GM19328 (cell line): ENCODE measurements at regions not wholly inside any gene's neighbourhood (a gene's known extent, or its start where the extent isn't known, plus 50 kb on each side); places are given as distances from the start of the nearest gene placed in this dataset.
"Not testable (repeated sequence)": the region's sequence is repeated elsewhere in the genome, so short reads cannot be mapped to it uniquely, and the experiment has no call there.

Source experiments
- ATAC-seq: cut with Tn5 transposase; IDR thresholded peaks from one replicate; pipeline ENCODE4 v1.9.1; 2021; ENCODE audit warnings: mild to moderate bottlenecking, moderate library complexity; ENCODE audit not compliant: unreplicated experiment

- no peak for ATAC-seq
Measured at GRCh38 chr20:12786276-12786675, 222.5 kb upstream of the SPTLC3 start.

- no peak for ATAC-seq
Measured at GRCh38 chr20:12788632-12789299, 220.0 kb upstream of the SPTLC3 start.

GRCh38 chr20:12790859-12791258, 217.9 kb upstream of the SPTLC3 start:
- no peak for ATAC-seq

- no peak for ATAC-seq
Measured at GRCh38 chr20:12798286-12798685, 210.5 kb upstream of the SPTLC3 start.

GRCh38 chr20:12808006-12808567, 200.7 kb upstream of the SPTLC3 start:
- ATAC-seq, result no peak

GRCh38 chr20:12815231-12815768, 193.5 kb upstream of the SPTLC3 start:
- no peak for ATAC-seq

GRCh38 chr20:12815778-12816408, 192.9 kb upstream of the SPTLC3 start:
- no peak for ATAC-seq

GRCh38 chr20:12821249-12821648, 187.5 kb upstream of the SPTLC3 start:
- no peak for ATAC-seq

GRCh38 chr20:12823734-12824133, 185.0 kb upstream of the SPTLC3 start:
- no peak for ATAC-seq

GRCh38 chr20:12824328-12825225, 184.2 kb upstream of the SPTLC3 start:
- ATAC-seq, result no peak

GRCh38 chr20:12825226-12825595, 183.6 kb upstream of the SPTLC3 start:
- ATAC-seq, result no peak

- no peak for ATAC-seq
Measured at GRCh38 chr20:12827816-12828385, 180.9 kb upstream of the SPTLC3 start.

- ATAC-seq, result no peak
Measured at GRCh38 chr20:12829170-12829569, 179.6 kb upstream of the SPTLC3 start.

GRCh38 chr20:12833861-12834260, 174.9 kb upstream of the SPTLC3 start:
- ATAC-seq, result no peak

GRCh38 chr20:12835999-12836398, 172.8 kb upstream of the SPTLC3 start:
- ATAC-seq, result no peak

- ATAC-seq, result no peak
Measured at GRCh38 chr20:12837646-12838045, 171.1 kb upstream of the SPTLC3 start.

GRCh38 chr20:12838261-12838866, 170.4 kb upstream of the SPTLC3 start:
- no peak for ATAC-seq

- ATAC-seq, result no peak
Measured at GRCh38 chr20:12847872-12848271, 160.9 kb upstream of the SPTLC3 start.

- ATAC-seq, result no peak
Measured at GRCh38 chr20:12849225-12849910, 159.4 kb upstream of the SPTLC3 start.

- ATAC-seq, result not testable (repeated sequence)
Measured at GRCh38 chr20:12857643-12858042, 151.1 kb upstream of the SPTLC3 start.
